GM21529 (cell line): ENCODE measurements at regions not wholly inside any gene's neighbourhood (a gene's known extent, or its start where the extent isn't known, plus 50 kb on each side); places are given as distances from the start of the nearest gene placed in this dataset.
"Not testable (repeated sequence)": the region's sequence is repeated elsewhere in the genome, so short reads cannot be mapped to it uniquely, and the experiment has no call there.

Experiments used
- ATAC-seq: cut with Tn5 transposase; IDR thresholded peaks from one replicate; pipeline ENCODE4 v1.9.1; 2021; ENCODE audit not compliant: unreplicated experiment

- ATAC-seq = no peak
These were observed 1263.4 kb downstream of the DSC3 start for GRCh38 chr18:29779096-29779495.

GRCh38 chr18:29753379-29753778, 1289.2 kb downstream of the DSC3 start:
- no peak for ATAC-seq

- no peak for ATAC-seq
These were observed 1292.8 kb downstream of the DSC3 start for GRCh38 chr18:29749704-29750103.

GRCh38 chr18:29741461-29741860, 1301.1 kb downstream of the DSC3 start:
- no peak for ATAC-seq

- no peak for ATAC-seq
These were observed 1304.9 kb downstream of the DSC3 start for GRCh38 chr18:29737620-29738019.

GRCh38 chr18:29737190-29737589, 1305.4 kb downstream of the DSC3 start:
- no peak for ATAC-seq

GRCh38 chr18:29730073-29730472, 1312.5 kb downstream of the DSC3 start:
- no peak for ATAC-seq

- no peak for ATAC-seq
These were observed 1315.9 kb downstream of the DSC3 start for GRCh38 chr18:29726646-29727045.

GRCh38 chr18:29723486-29723885, 1319.1 kb downstream of the DSC3 start:
- ATAC-seq = not testable (repeated sequence)

GRCh38 chr18:29715960-29716359, 1326.6 kb downstream of the DSC3 start:
- not testable (repeated sequence) for ATAC-seq

- ATAC-seq = no peak
These were observed 1329.8 kb downstream of the DSC3 start for GRCh38 chr18:29712785-29713184.

- ATAC-seq = no peak
These were observed 1330.6 kb downstream of the DSC3 start for GRCh38 chr18:29711932-29712331.

- ATAC-seq = no peak
These were observed 1349.2 kb downstream of the DSC3 start for GRCh38 chr18:29693334-29693733.

- ATAC-seq = no peak
These were observed 1361.0 kb downstream of the DSC3 start for GRCh38 chr18:29681578-29681977.

- no peak for ATAC-seq
These were observed 1378.1 kb downstream of the DSC3 start for GRCh38 chr18:29664278-29665036.

- no peak for ATAC-seq
These were observed 1380.6 kb downstream of the DSC3 start for GRCh38 chr18:29661924-29662323.

- no peak for ATAC-seq
These were observed 1381.8 kb downstream of the DSC3 start for GRCh38 chr18:29660777-29661176.

- no peak for ATAC-seq
These were observed 1388.8 kb downstream of the DSC3 start for GRCh38 chr18:29653671-29654215.

GRCh38 chr18:29652797-29653196, 1389.7 kb downstream of the DSC3 start:
- ATAC-seq = no peak

- no peak for ATAC-seq
These were observed 1391.3 kb downstream of the DSC3 start for GRCh38 chr18:29651122-29651680.

GRCh38 chr18:29648891-29649290, 1393.7 kb downstream of the DSC3 start:
- no peak for ATAC-seq

- ATAC-seq = no peak
These were observed 1394.8 kb downstream of the DSC3 start for GRCh38 chr18:29647700-29648099.
